H1 (cell line): ENCODE measurements at regions not wholly inside any gene's neighbourhood (a gene's known extent, or its start where the extent isn't known, plus 50 kb on each side); places are given as distances from the start of the nearest gene placed in this dataset.
A peak's percentile ranks its signal among the peaks of the same experiment; 100 is the strongest.

ENCODE experiments used
- CTCF ChIA-PET: fragments of 300-600 bp; sonication (Branson Sonifier 250); formaldehyde crosslinking; loops from one replicate; lab custom pipeline; 2021; ENCODE audit not compliant: partially characterized antibody; lab: Charles Lee
- POLR2A ChIA-PET: fragments of 300-600 bp; sonication (Branson Sonifier 250); formaldehyde crosslinking; loops from one replicate; lab custom pipeline; 2021; ENCODE audit warnings: inconsistent platforms; ENCODE audit not compliant: partially characterized antibody; lab: Charles Lee
- DNase-seq, 2 experiments: peaks; one replicate each; pipeline versions ENCODE4 v3.0.0 to v3.0.0-alpha.2; 2010 to 2022; ENCODE audit warnings: low spot score in 2 of 2, low read depth in 1 of 2, mixed read lengths in 1 of 2
- FAIRE-seq: peaks from 2 replicates; lab custom pipeline; 2011; peaks lifted over from hg19 to GRCh38; lab: Jason Lieb, UNC
- H2AFZ ChIP-seq: 2 replicates; pipeline ENCODE4 v1.8.1; 2012; ENCODE audit warnings: low read length, inconsistent platforms
- H2AK5ac ChIP-seq: 2 replicates; pipeline ENCODE4 v1.6.1; 2013; ENCODE audit warnings: low read depth, low read length
- H2BK120ac ChIP-seq: replicated peaks from 2 replicates; pipeline ENCODE3; 2013; ENCODE audit warnings: low read depth, low read length, inconsistent platforms
- H2BK12ac ChIP-seq: 2 replicates; pipeline ENCODE4 v1.6.1; 2013; ENCODE audit warnings: low read depth, low read length
- H2BK15ac ChIP-seq: 2 replicates; pipeline ENCODE4 v1.6.1; 2013; ENCODE audit warnings: low read length
- H2BK20ac ChIP-seq: 2 replicates; pipeline ENCODE4 v1.6.1; 2013; ENCODE audit warnings: low read length
- H2BK5ac ChIP-seq: 2 replicates; pipeline ENCODE4 v1.6.1; 2013; ENCODE audit warnings: low read depth, low read length
- H3K14ac ChIP-seq: 2 replicates; pipeline ENCODE4 v1.6.1; 2013; ENCODE audit warnings: inconsistent platforms; ENCODE audit not compliant: insufficient read length
- H3K18ac ChIP-seq: 2 replicates; pipeline ENCODE4 v1.6.1; 2013; ENCODE audit warnings: low read length; ENCODE audit errors: extremely low read depth
- H3K23ac ChIP-seq: 2 replicates; pipeline ENCODE4 v1.6.1; 2013; ENCODE audit warnings: inconsistent platforms; ENCODE audit not compliant: insufficient read length
- H3K23me2 ChIP-seq: 2 replicates; pipeline ENCODE4 v1.6.1; 2013; ENCODE audit warnings: low read depth, low read length
- H3K27ac ChIP-seq: 2 replicates; pipeline ENCODE4 v1.6.1; 2011; ENCODE audit warnings: low read depth, low read length, inconsistent platforms
- H3K27me3 ChIP-seq, 4 experiments: replicated peaks in 1 of 4; 1 replicate in 1 of 4; 2 replicates in 3 of 4; pipeline versions ENCODE4 v1.6.1 to v1.8.1; 2011 to 2013; ENCODE audit warnings: low read length in 3 of 4, mild to moderate bottlenecking in 3 of 4, inconsistent platforms in 2 of 4, mixed read lengths in 2 of 4, moderate library complexity in 1 of 4; ENCODE audit not compliant: control insufficient read depth in 3 of 4, insufficient read depth in 3 of 4; ENCODE audit errors: extremely low read depth in 1 of 4
- H3K36me3 ChIP-seq, 4 experiments: 2 replicates each; pipeline versions ENCODE4 v1.6.1 to v1.8.1; 2011 to 2013; ENCODE audit warnings: mild to moderate bottlenecking in 4 of 4, low read length in 3 of 4, moderate library complexity in 2 of 4, control low read depth in 1 of 4, inconsistent platforms in 1 of 4; ENCODE audit not compliant: insufficient read depth in 4 of 4, control insufficient read depth in 2 of 4
- H3K4ac ChIP-seq: replicated peaks from 2 replicates; pipeline ENCODE3; 2013; ENCODE audit warnings: low read length, low read depth, mixed read lengths, inconsistent platforms; ENCODE audit not compliant: insufficient read length
- H3K4me1 ChIP-seq, 4 experiments: replicated peaks in 1 of 4; 1 replicate in 1 of 4; 2 replicates in 3 of 4; pipeline versions ENCODE4 v1.6.1 to v1.8.1; 2011 to 2013; ENCODE audit warnings: low read length in 3 of 4, inconsistent platforms in 2 of 4, mixed read lengths in 1 of 4; ENCODE audit not compliant: insufficient read depth in 4 of 4, control insufficient read depth in 3 of 4
- H3K4me2 ChIP-seq, 2 experiments: 2 replicates each; pipeline versions ENCODE4 v1.6.1 to v1.8.1; 2011 to 2013; ENCODE audit warnings: low read depth in 2 of 2, low read length in 2 of 2, control low read depth in 1 of 2, inconsistent platforms in 1 of 2, mild to moderate bottlenecking in 1 of 2; ENCODE audit not compliant: insufficient read depth in 1 of 2
- H3K4me3 ChIP-seq, 4 experiments: fragments of 200-600, 300-600 bp in 1 of 4; sonication (generic), shearing (Covaris generic), sonication (Bioruptor Twin) in 1 of 4; 2 replicates each; pipeline versions ENCODE4 v1.5.1 to v1.8.1; 2011 to 2016; ENCODE audit warnings: low read length in 4 of 4, low read depth in 3 of 4, control low read depth in 2 of 4, inconsistent platforms in 2 of 4, mild to moderate bottlenecking in 2 of 4, mixed read lengths in 1 of 4, moderate library complexity in 1 of 4; ENCODE audit not compliant: insufficient read depth in 2 of 4; ENCODE audit errors: extremely low read depth in 1 of 4
- H3K56ac ChIP-seq: replicated peaks from 2 replicates; pipeline ENCODE3; 2013; ENCODE audit warnings: low read depth, mild to moderate bottlenecking, mixed read lengths, low read length, inconsistent platforms; ENCODE audit not compliant: insufficient read length
- H3K79me1 ChIP-seq: 2 replicates; pipeline ENCODE4 v1.6.1; 2013; ENCODE audit warnings: low read depth, low read length, control low read depth
- H3K79me2 ChIP-seq, 2 experiments: 2 replicates each; pipeline versions ENCODE4 v1.6.1 to v1.8.1; 2012 to 2013; ENCODE audit warnings: low read length in 2 of 2, mild to moderate bottlenecking in 2 of 2, inconsistent platforms in 1 of 2; ENCODE audit not compliant: insufficient read depth in 2 of 2, control insufficient read depth in 1 of 2
- H3K9ac ChIP-seq, 4 experiments: replicated peaks in 1 of 4; 1 replicate in 1 of 4; 2 replicates in 3 of 4; pipeline versions ENCODE4 v1.6.1 to v1.8.1; 2011 to 2013; ENCODE audit warnings: low read depth in 3 of 4, low read length in 3 of 4, control low read depth in 2 of 4, mild to moderate bottlenecking in 2 of 4, moderate library complexity in 2 of 4, inconsistent platforms in 1 of 4; ENCODE audit errors: extremely low read depth in 1 of 4
- H3K9me3 ChIP-seq, 2 experiments: 2 replicates each; pipeline versions ENCODE4 v1.6.1 to v1.8.1; 2012 to 2013; ENCODE audit warnings: mild to moderate bottlenecking in 2 of 2, moderate library complexity in 2 of 2, control low read depth in 1 of 2, inconsistent platforms in 1 of 2, low read depth in 1 of 2, low read length in 1 of 2, mixed read lengths in 1 of 2; ENCODE audit not compliant: insufficient read depth in 2 of 2
- H4K20me1 ChIP-seq, 2 experiments: replicated peaks in 1 of 2; 2 replicates each; pipeline versions ENCODE3 to v1.8.1; 2011 to 2013; ENCODE audit warnings: inconsistent platforms in 2 of 2, low read length in 2 of 2, mild to moderate bottlenecking in 1 of 2; ENCODE audit not compliant: insufficient read depth in 2 of 2, control insufficient read depth in 1 of 2
- H4K5ac ChIP-seq: 2 replicates; pipeline ENCODE4 v1.6.1; 2013; ENCODE audit warnings: low read length, low read depth, mixed read lengths, inconsistent platforms; ENCODE audit not compliant: insufficient read length
- H4K8ac ChIP-seq: 2 replicates; pipeline ENCODE4 v1.8.0; 2013; ENCODE audit warnings: mild to moderate bottlenecking, moderate library complexity, low read length, inconsistent platforms; ENCODE audit not compliant: insufficient read depth; ENCODE audit errors: extremely low read depth
- H4K91ac ChIP-seq: replicated peaks from 2 replicates; pipeline ENCODE3; 2013; ENCODE audit warnings: low read length, mixed read lengths, inconsistent platforms; ENCODE audit not compliant: insufficient read length
- BACH1 ChIP-seq: IDR thresholded peaks from 2 replicates; pipeline ENCODE4 v1.6.1; 2012; ENCODE audit warnings: low read length, improper control_type of control experiment
- CEBPB ChIP-seq: IDR thresholded peaks from 2 replicates; pipeline ENCODE4 v1.6.1; 2012; ENCODE audit warnings: low read depth, low read length
- CHD1 ChIP-seq: IDR thresholded peaks from 2 replicates; pipeline ENCODE4 v1.6.1; 2012; ENCODE audit warnings: low read depth, low read length, improper control_type of control experiment
- CREB1 ChIP-seq: IDR thresholded peaks from 2 replicates; pipeline ENCODE4 v1.6.1; 2012; ENCODE audit warnings: inconsistent platforms
- E2F6 ChIP-seq: IDR thresholded peaks from 2 replicates; pipeline ENCODE4 v1.6.1; 2012; ENCODE audit warnings: inconsistent platforms
- EGR1 ChIP-seq: IDR thresholded peaks from 2 replicates; pipeline ENCODE4 v1.6.1; 2011; ENCODE audit warnings: low read depth, low read length, borderline replicate concordance
- JUN ChIP-seq: IDR thresholded peaks from 2 replicates; pipeline ENCODE4 v1.6.1; 2011; ENCODE audit warnings: low read depth, mild to moderate bottlenecking, improper control_type of control experiment, low read length
- JUND ChIP-seq: IDR thresholded peaks from 2 replicates; pipeline ENCODE4 v1.6.1; 2011; ENCODE audit warnings: mild to moderate bottlenecking, improper control_type of control experiment, low read length
- PHF8 ChIP-seq: fragments of 200-600 bp; sonication (generic); conservative IDR thresholded peaks from 2 replicates; pipeline ENCODE4 v1.7.1; 2012; ENCODE audit warnings: low read depth, mild to moderate bottlenecking, inconsistent platforms, low read length, moderate library complexity
- POU5F1 ChIP-seq: IDR thresholded peaks from 2 replicates; pipeline ENCODE4 v1.6.1; 2011; ENCODE audit warnings: low read depth, mild to moderate bottlenecking, low read length, moderate library complexity
- RBBP5 ChIP-seq: IDR thresholded peaks from 2 replicates; pipeline ENCODE4 v1.7.1; 2012; ENCODE audit warnings: low read depth, mild to moderate bottlenecking, inconsistent platforms, low read length, moderate library complexity, borderline replicate concordance
- RNF2 ChIP-seq: fragments of 200-900, 300-1000 bp; sonication (generic); IDR thresholded peaks from 2 replicates; pipeline ENCODE4 v1.7.1; 2016; ENCODE audit warnings: borderline replicate concordance, low read depth, mild to moderate bottlenecking, antibody characterized with exemption, low read length; ENCODE audit not compliant: poor library complexity, severe bottlenecking; ENCODE audit errors: missing control alignments
- TAF1 ChIP-seq: IDR thresholded peaks from 2 replicates; pipeline ENCODE4 v1.6.1; 2011; ENCODE audit warnings: mild to moderate bottlenecking, low read depth, low read length
- WGBS, 2 experiments: shearing (Covaris generic) in 1 of 2; methylation state at CpG; one replicate each; pipeline versions ENCODE4 v1.1.6 to v1.1.7; 2013 to 2015; ENCODE audit warnings: low lambda C conversion rate in 2 of 2, mixed read lengths in 2 of 2, inconsistent platforms in 1 of 2, low coverage in 1 of 2, missing lambda C conversion rate in 1 of 2; ENCODE audit not compliant: insufficient replicate concordance in 2 of 2, insufficient coverage in 1 of 2, insufficient read length in 1 of 2; ENCODE audit errors: extremely low coverage in 1 of 2, missing lambda C conversion rate in 1 of 2; 5-methylcytosine and 5-hydroxymethylcytosine counted together

GRCh38 chr17:72575542-72576233 is 454.9 kb downstream of the SOX9 start:
- no peak overlapping the region for H3K56ac ChIP-seq
- peaks cover 0 to 13% (median 10%) of the 10 kb centered on the region in 4 experiments; a peak in 5 of 7 replicates for H3K4me1 ChIP-seq
- H4K20me1 ChIP-seq = no peaks in the 10 kb centered on the region
- no peaks in the 10 kb centered on the region for H3K79me1 ChIP-seq
- no peak overlapping the region; the same call in 1 of the 2 replicates for H3K18ac ChIP-seq
- H4K91ac ChIP-seq = no peak overlapping the region
- H2BK12ac ChIP-seq = no peak overlapping the region; the same call in 1 of the 2 replicates
- H3K36me3 ChIP-seq = no peaks in the 10 kb centered on the region
- 62% methylated on average over 8 of the region's 8 CpGs; no CpG with 5 or more reads in 1 of the 2 experiments for WGBS, 2 experiments
- H2BK120ac ChIP-seq = no peak overlapping the region
- no peak overlapping the region for H2BK15ac ChIP-seq
- FAIRE-seq (no peak), DNase-seq (no peak)
- peak overlapping the region in 1 of 4 experiments; percentile 39; a peak in 2 of 8 replicates for H3K4me3 ChIP-seq
- peak overlapping the region; percentile 53 to 78; a peak in 2 of 4 replicates for H3K4me2 ChIP-seq
- no peak overlapping the region for H4K5ac ChIP-seq
- H3K27me3 ChIP-seq = no peaks in the 10 kb centered on the region
- no peak overlapping the region for H2BK5ac ChIP-seq
- H3K14ac ChIP-seq = no peak overlapping the region
- no peaks in the 10 kb centered on the region for H3K9me3 ChIP-seq
- H3K23ac ChIP-seq = no peak overlapping the region
- ChIA-PET CTCF (interaction anchor here (0.8 to 5.8 kb wide), 4 partner anchors 15 to 19 kb away, joined by 3 to 35 read pairs (median 4); no protein-coding TSS in a partner anchor), POLR2A (interaction anchor here (1.9 kb wide), 1 partner anchor 16 kb away, joined by 7 read pairs; no protein-coding TSS in a partner anchor)
- no peak overlapping the region for H2AK5ac ChIP-seq
- H3K27ac ChIP-seq = no peak overlapping the region
- no peak overlapping the region for H2AFZ ChIP-seq
- H3K4ac ChIP-seq = no peak overlapping the region
- no peaks in the 10 kb centered on the region for H3K23me2 ChIP-seq
- H3K9ac ChIP-seq = no peak overlapping the region
- H3K79me2 ChIP-seq = no peaks in the 10 kb centered on the region
- H4K8ac ChIP-seq = 0 out of 2 replicates have a peak overlapping the region, but pooled peaks have one; percentile 3
- no peak overlapping the region for H2BK20ac ChIP-seq
- TF ChIP-seq JUND = no peak
- TF ChIP-seq CEBPB = no peak
- no peak for TF ChIP-seq E2F6
- no peak for TF ChIP-seq POU5F1
- TF ChIP-seq CREB1 = no peak
- TF ChIP-seq PHF8 = no peak
- no peak for TF ChIP-seq EGR1
- no peak for TF ChIP-seq TAF1
- no peak for TF ChIP-seq JUN
- TF ChIP-seq RBBP5 = no peak
- TF ChIP-seq RNF2 = no peak
- no peak for TF ChIP-seq BACH1
- TF ChIP-seq CHD1 = no peak
